Tibial nerve (tissue), 4 donors: ENCODE measurements at regions not wholly inside any gene's neighbourhood (a gene's known extent, or its start where the extent isn't known, plus 50 kb on each side); places are given as distances from the start of the nearest gene placed in this dataset.

Experiments
- EP300 ChIP-seq, 2 donors: sonication (generic); formaldehyde crosslinking; IDR thresholded peaks; one replicate each; pipeline ENCODE4 v1.6.1; 2017; ENCODE audit warnings: antibody characterized with exemption in 2 of 2, mild to moderate bottlenecking in 1 of 2
- POLR2A ChIP-seq, 2 donors: fragments of 450-650 bp; IDR thresholded peaks; one replicate each; pipeline ENCODE4 v1.6.1; 2017; ENCODE audit warnings: antibody characterized with exemption in 2 of 2, mild to moderate bottlenecking in 2 of 2, moderate library complexity in 2 of 2
- TF ChIP-seq, protein P1 (sequence below), 5 experiments: fragments of 200-600 bp in 3 of 5; fragments of 450-650 bp in 2 of 5; sonication (generic) in 3 of 5; IDR thresholded peaks; one replicate each; pipeline ENCODE4 v1.5.1; 2016 to 2019; ENCODE audit warnings: antibody characterized with exemption in 5 of 5, mild to moderate bottlenecking in 3 of 5, moderate library complexity in 2 of 5

GRCh38 chr18:30556112-30556511, 486.4 kb downstream of the DSC3 start:
- no peak for TF ChIP-seq EP300 (IDR thresholded peaks at IDR 0.05)
- TF ChIP-seq, protein P1, sequence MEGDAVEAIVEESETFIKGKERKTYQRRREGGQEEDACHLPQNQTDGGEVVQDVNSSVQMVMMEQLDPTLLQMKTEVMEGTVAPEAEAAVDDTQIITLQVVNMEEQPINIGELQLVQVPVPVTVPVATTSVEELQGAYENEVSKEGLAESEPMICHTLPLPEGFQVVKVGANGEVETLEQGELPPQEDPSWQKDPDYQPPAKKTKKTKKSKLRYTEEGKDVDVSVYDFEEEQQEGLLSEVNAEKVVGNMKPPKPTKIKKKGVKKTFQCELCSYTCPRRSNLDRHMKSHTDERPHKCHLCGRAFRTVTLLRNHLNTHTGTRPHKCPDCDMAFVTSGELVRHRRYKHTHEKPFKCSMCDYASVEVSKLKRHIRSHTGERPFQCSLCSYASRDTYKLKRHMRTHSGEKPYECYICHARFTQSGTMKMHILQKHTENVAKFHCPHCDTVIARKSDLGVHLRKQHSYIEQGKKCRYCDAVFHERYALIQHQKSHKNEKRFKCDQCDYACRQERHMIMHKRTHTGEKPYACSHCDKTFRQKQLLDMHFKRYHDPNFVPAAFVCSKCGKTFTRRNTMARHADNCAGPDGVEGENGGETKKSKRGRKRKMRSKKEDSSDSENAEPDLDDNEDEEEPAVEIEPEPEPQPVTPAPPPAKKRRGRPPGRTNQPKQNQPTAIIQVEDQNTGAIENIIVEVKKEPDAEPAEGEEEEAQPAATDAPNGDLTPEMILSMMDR (IDR thresholded peaks at IDR 0.05) = no peak
- TF ChIP-seq POLR2A (IDR thresholded peaks at IDR 0.05) = no peak
